Heart left ventricle (tissue), 16 donors: ENCODE measurements at regions not wholly inside any gene's neighbourhood (a gene's known extent, or its start where the extent isn't known, plus 50 kb on each side); places are given as distances from the start of the nearest gene placed in this dataset.

Source experiments
- ATAC-seq, 4 donors: fragments of 200-7000 bp; cut with Tn5 transposase; one replicate each; pipeline ENCODE4 v1.9.1; 2020 to 2022; ENCODE audit warnings: moderate library complexity in 4 of 4, mild to moderate bottlenecking in 3 of 4, moderate number of reproducible peaks in 1 of 4
- DNase-seq, 5 donors: peaks; one replicate each; pipeline ENCODE4 v3.0.0-alpha.2; 2020
- H3K27ac ChIP-seq, 12 donors: fragments of 200-600 bp; sonication (generic) in 4 of 12; one replicate each; pipeline versions ENCODE4 v1.5.0 to v1.8.0; 2016 to 2022; ENCODE audit warnings: mild to moderate bottlenecking in 2 of 12
- H3K27me3 ChIP-seq, 9 donors: fragments of 200-600 bp; sonication (generic) in 2 of 9; one replicate each; pipeline versions ENCODE4 v1.5.1 to v1.8.0; 2016 to 2022; ENCODE audit warnings: mild to moderate bottlenecking in 3 of 9
- H3K36me3 ChIP-seq, 9 donors: fragments of 200-600 bp; sonication (generic) in 2 of 9; one replicate each; pipeline versions ENCODE4 v1.5.0 to v1.8.0; 2018 to 2022; ENCODE audit warnings: mild to moderate bottlenecking in 2 of 9
- H3K4me1 ChIP-seq, 12 donors: fragments of 200-600 bp; sonication (generic) in 4 of 12; one replicate each; pipeline versions ENCODE4 v1.5.0 to v1.8.0; 2016 to 2022; ENCODE audit warnings: mild to moderate bottlenecking in 3 of 12
- H3K4me3 ChIP-seq, 12 donors: fragments of 200-600 bp; sonication (generic) in 4 of 12; one replicate each; pipeline versions ENCODE4 v1.5.0 to v1.8.0; 2017 to 2022; ENCODE audit warnings: mild to moderate bottlenecking in 9 of 12, moderate library complexity in 4 of 12
- H3K9me3 ChIP-seq, 12 donors: fragments of 200-600 bp; sonication (generic) in 4 of 12; one replicate each; pipeline versions ENCODE4 v1.5.0 to v1.8.0; 2016 to 2022; ENCODE audit warnings: mild to moderate bottlenecking in 1 of 12
- POLR2A ChIP-seq, 2 donors: fragments of 450-650 bp; IDR thresholded peaks; one replicate each; pipeline ENCODE4 v1.6.1; 2017; ENCODE audit warnings: antibody characterized with exemption in 2 of 2, mild to moderate bottlenecking in 2 of 2, moderate library complexity in 2 of 2
- WGBS, 4 donors: extraction: QIAGEN DNeasy Blood & Tissue Kit in 2 of 4; methylation state at CpG; one replicate each; pipeline versions ENCODE4 v1.1.5 to v1.1.7; 2013 to 2018; 5-methylcytosine and 5-hydroxymethylcytosine counted together
- intact Hi-C, 10 donors: fragments of 100-400 bp; cut with DNase I; formaldehyde crosslinking; loops; one replicate each; pipeline versions ENCODE4 v1.11.1 to v1.14.2; 2022
- TF ChIP-seq, protein P1 (sequence below), 12 donors: fragments of 200-600 bp; sonication (generic) in 4 of 12; IDR thresholded peaks; one replicate each; pipeline versions ENCODE4 v1.5.0 to v1.8.0; 2018 to 2022; ENCODE audit warnings: antibody characterized with exemption in 12 of 12, mild to moderate bottlenecking in 5 of 12
- donor health status: ischemic (EF 13 %, LVEDD 7.1; RV severe dilation, severe dysfunction).
- donor health status: healthy with polysubstance abuse.
- donor health status: DM: no; HTN: yes; CAD: no.
- donor health status: DM: no; HTN: no; CAD: no.
- donor health status: ischemic (EF 25% LVEDD 6.9; RV normal size, moderate dysfunction).
- donor health status: ischemic (EF 25% LVEDD 5.7; RV mildly dilated, moderate dysfunction).
- donor health status: healthy.
- donor health status: DM: yes; HTN: yes; CAD: no.
- donor health status: ischemic (EF 35%, LVEDD 5.7; RV mildly dilated, moderate dysfunction).
- donor health status: nonischemic (EF 11% LVEDD 7.7; RV severe dilation, severe dysfunction).
- donor health status: DM: yes; HTN: yes; CAD: no.
- donor health status: PGD.
- donor health status: ischemic (EF 29% LVEDD 5.4; RV normal size, mild dysfunction).
- donor health status: nonischemic (EF 23%, LVEDD 6.1; RV moderate dilation, normal function).

DNA sequence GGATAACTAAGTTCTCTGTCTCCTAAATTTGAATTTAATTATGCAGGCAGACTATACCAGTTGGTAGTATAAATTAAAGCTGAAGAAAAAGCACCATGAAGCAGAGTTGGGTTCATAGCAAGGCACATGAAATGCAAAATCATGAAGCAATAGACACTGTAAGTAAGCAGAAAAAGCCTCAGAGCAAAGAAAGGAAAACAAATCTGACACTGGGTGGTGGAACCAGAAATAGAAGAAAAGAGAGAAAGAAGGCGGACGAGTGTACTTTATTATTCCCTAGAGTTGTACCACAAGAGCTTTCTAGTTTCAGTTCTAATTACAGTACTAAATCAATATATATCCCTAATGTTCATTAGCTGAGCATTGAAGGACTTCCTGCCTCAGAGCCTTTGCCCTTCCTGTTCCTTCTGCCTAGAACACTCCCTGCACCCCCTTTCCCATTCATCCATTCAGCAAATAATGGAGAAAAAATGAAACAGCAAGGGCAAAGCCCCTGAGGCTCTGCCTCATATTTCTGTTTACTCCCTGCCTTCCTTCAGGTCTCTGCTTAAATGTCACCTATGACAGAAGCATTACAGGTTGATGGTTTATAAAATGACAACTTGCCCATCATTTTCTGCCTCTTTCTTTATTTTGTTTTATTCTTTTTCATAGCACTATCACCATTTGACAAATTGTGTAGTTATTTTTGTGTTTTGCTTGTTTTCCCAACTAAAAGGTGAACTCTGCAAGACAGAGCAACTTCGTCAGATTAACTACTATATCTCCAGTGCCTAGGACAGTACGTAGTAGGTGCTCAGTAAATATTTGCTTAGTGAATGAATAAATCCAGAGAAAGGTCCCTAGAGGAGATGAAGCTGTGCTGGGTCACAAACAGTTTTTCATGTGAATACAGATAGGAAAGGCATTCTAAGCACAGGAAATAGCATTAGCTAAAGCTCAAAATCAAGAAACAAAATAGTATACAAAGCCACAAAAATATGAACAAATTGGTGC lies 154.0 kb upstream of the RASGEF1B start:
- no peaks in the 10 kb centered on the region for H3K4me1 ChIP-seq
- no peak overlapping the region for H3K27ac ChIP-seq
- H3K36me3 ChIP-seq: no peaks in the 10 kb centered on the region
- 71 to 79% (median 76%) methylated on average over 4 of the region's 4 CpGs for WGBS, 4 donors
- no peaks in the 10 kb centered on the region for H3K9me3 ChIP-seq
- no peaks in the 10 kb centered on the region for H3K27me3 ChIP-seq
- intact Hi-C loops: no loop called here
- no peak for ATAC-seq
- no peak for DNase-seq
- no peak for TF ChIP-seq POLR2A (IDR thresholded peaks at IDR 0.05)
- TF ChIP-seq, protein P1, sequence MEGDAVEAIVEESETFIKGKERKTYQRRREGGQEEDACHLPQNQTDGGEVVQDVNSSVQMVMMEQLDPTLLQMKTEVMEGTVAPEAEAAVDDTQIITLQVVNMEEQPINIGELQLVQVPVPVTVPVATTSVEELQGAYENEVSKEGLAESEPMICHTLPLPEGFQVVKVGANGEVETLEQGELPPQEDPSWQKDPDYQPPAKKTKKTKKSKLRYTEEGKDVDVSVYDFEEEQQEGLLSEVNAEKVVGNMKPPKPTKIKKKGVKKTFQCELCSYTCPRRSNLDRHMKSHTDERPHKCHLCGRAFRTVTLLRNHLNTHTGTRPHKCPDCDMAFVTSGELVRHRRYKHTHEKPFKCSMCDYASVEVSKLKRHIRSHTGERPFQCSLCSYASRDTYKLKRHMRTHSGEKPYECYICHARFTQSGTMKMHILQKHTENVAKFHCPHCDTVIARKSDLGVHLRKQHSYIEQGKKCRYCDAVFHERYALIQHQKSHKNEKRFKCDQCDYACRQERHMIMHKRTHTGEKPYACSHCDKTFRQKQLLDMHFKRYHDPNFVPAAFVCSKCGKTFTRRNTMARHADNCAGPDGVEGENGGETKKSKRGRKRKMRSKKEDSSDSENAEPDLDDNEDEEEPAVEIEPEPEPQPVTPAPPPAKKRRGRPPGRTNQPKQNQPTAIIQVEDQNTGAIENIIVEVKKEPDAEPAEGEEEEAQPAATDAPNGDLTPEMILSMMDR (IDR thresholded peaks at IDR 0.05): no peak
- no peak overlapping the region for H3K4me3 ChIP-seq

DNA sequence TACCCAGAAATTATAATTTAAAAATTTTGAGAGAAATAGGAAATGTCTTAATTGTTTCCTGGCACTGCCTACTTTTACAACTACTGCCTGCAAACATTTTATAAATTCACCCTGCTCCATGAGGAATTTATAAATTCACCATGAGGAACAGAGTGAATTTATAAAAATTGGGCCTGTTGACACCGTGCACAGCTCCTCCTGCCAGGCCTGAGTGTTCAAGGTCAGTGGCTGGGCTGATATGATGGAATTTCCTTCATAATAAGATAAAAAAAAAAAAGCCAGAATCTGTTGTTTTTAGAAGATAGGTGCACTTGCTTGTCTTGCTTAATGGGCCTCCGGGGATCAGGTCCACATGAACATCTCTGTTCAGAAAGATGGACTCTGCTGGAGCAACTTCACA lies 151.7 kb upstream of the RASGEF1B start:
- no peak for ATAC-seq
- WGBS, 4 donors: 39 to 43% (median 40%) methylated on average over 2 of the region's 2 CpGs
- Histone ChIP-seq H3K4me3 (no peak overlapping the region), H3K27ac (no peak overlapping the region), H3K27me3 (no peaks in the 10 kb centered on the region), H3K36me3 (no peaks in the 10 kb centered on the region), H3K9me3 (no peaks in the 10 kb centered on the region), H3K4me1 (no peaks in the 10 kb centered on the region)
- DNase-seq: no peak
- intact Hi-C loops: no loop called here
- TF ChIP-seq POLR2A (IDR thresholded peaks at IDR 0.05): no peak
- TF ChIP-seq, protein P1 (IDR thresholded peaks at IDR 0.05): no peak

DNA sequence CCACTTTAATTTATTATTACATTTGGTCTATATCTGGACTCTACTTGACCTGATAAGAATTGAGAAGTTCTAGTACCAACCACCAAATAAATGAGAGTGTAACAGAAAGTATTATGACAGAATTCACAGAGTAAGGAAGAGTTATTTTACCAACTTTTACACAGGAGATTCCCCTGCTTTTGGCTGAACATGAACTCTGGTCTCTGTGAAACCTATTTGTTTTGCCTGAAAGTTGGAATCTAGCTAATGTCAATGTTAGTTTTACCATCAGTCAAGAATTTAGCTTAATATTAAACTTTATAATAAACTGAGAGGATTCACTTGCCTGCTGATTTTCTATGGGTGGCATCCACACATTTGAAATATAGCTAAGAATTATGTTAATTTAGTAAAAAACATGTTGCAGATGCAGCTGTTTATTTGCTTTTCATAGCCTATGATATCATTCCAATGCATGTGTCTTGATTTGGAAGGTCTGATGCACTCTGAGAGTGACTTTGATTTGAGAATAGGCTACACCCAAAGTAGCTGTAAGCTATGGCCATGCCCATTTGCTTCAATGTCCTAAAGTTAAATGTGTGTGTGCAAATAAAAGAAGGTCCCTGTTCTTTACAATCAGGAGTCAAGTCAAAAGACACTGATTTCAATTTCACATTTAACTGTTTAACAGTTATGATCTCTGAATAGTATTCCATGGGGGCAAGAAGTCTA lies 150.9 kb upstream of the RASGEF1B start:
- DNase-seq (no peak), ATAC-seq (no peak)
- intact Hi-C loops: no loop called here
- Histone ChIP-seq H3K9me3 (no peaks in the 10 kb centered on the region), H3K27me3 (no peaks in the 10 kb centered on the region), H3K4me3 (no peak overlapping the region), H3K4me1 (no peaks in the 10 kb centered on the region), H3K36me3 (no peaks in the 10 kb centered on the region), H3K27ac (no peak overlapping the region)
- no peak for TF ChIP-seq POLR2A (IDR thresholded peaks at IDR 0.05)
- TF ChIP-seq, protein P1 (IDR thresholded peaks at IDR 0.05): no peak

DNA sequence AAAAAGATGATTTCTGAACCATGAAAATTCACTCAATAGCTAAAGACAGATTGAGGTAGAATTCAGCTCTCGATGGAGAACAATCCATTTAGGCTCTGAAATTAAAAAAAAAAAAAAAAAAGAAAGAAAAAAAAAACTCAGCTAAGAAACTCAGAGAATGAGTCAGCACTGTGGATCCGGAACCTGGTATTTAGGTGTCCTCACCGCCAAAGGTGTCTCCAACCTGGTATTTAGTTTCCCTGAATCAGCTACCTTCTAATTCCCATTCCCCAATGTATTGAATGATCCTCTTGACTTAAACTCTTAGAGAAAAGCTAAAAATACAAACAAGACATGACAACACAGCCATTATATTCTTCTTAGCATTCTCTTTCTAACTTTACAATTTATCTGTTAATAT lies 150.3 kb upstream of the RASGEF1B start:
- 64 to 65% (median 65%) methylated on average over 3 of the region's 3 CpGs for WGBS, 4 donors
- H3K4me1 ChIP-seq: no peaks in the 10 kb centered on the region
- no peaks in the 10 kb centered on the region for H3K27me3 ChIP-seq
- H3K27ac ChIP-seq: no peak overlapping the region
- no peaks in the 10 kb centered on the region for H3K9me3 ChIP-seq
- DNase-seq (no peak), ATAC-seq (no peak)
- H3K36me3 ChIP-seq: no peaks in the 10 kb centered on the region
- H3K4me3 ChIP-seq: no peak overlapping the region
- no peak for TF ChIP-seq POLR2A (IDR thresholded peaks at IDR 0.05)
- TF ChIP-seq, protein P1 (IDR thresholded peaks at IDR 0.05): no peak
- intact Hi-C loops: no loop called here
